AG10803 (cell line): ENCODE measurements at regions not wholly inside any gene's neighbourhood (a gene's known extent, or its start where the extent isn't known, plus 50 kb on each side); places are given as distances from the start of the nearest gene placed in this dataset.

Source experiments
- DNase-seq: peaks from one replicate; pipeline ENCODE4 v3.0.0; 2010; ENCODE audit warnings: low read depth
- H3K4me3 ChIP-seq: 2 replicates; pipeline ENCODE4 v1.5.1; 2011; ENCODE audit warnings: mild to moderate bottlenecking, low read length, control low read depth
- TF ChIP-seq, protein P1 (sequence below): conservative IDR thresholded peaks from 2 replicates; pipeline ENCODE4 v1.5.1; 2011; ENCODE audit warnings: mild to moderate bottlenecking, low read length, control low read depth, inconsistent platforms

GRCh38 chr2:37869304-37869703 lies 55.8 kb upstream of the RMDN2 start:
- TF ChIP-seq, protein P1, sequence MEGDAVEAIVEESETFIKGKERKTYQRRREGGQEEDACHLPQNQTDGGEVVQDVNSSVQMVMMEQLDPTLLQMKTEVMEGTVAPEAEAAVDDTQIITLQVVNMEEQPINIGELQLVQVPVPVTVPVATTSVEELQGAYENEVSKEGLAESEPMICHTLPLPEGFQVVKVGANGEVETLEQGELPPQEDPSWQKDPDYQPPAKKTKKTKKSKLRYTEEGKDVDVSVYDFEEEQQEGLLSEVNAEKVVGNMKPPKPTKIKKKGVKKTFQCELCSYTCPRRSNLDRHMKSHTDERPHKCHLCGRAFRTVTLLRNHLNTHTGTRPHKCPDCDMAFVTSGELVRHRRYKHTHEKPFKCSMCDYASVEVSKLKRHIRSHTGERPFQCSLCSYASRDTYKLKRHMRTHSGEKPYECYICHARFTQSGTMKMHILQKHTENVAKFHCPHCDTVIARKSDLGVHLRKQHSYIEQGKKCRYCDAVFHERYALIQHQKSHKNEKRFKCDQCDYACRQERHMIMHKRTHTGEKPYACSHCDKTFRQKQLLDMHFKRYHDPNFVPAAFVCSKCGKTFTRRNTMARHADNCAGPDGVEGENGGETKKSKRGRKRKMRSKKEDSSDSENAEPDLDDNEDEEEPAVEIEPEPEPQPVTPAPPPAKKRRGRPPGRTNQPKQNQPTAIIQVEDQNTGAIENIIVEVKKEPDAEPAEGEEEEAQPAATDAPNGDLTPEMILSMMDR, result no peak
- no peak for DNase-seq

DNA sequence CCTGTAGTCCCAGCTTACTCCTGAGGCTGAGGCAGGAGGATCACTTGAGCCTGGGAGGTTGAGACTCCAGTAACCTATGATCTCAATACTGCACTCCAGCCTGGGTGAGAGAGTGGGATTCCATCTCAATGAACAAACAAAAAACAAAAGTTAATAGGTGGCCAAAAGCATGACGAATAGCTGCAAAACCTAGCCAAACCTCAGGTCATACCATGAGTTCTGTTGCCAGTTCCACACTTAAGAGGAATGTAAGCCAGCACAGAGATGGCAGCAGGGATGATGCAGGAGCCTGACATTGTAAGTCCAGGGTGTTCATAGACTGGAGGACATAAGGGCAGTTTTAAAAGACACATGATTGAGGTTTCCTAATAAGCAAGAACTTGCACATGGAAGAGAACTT lies 55.3 kb upstream of the RMDN2 start:
- TF ChIP-seq, protein P1, result no peak
- DNase-seq, result peak; percentile 93
- no peak overlapping the region for H3K4me3 ChIP-seq

More at GRCh38 chr2:37869304-37869703, 55.8 kb upstream of the RMDN2 start:
- no peak overlapping the region for H3K4me3 ChIP-seq

DNA sequence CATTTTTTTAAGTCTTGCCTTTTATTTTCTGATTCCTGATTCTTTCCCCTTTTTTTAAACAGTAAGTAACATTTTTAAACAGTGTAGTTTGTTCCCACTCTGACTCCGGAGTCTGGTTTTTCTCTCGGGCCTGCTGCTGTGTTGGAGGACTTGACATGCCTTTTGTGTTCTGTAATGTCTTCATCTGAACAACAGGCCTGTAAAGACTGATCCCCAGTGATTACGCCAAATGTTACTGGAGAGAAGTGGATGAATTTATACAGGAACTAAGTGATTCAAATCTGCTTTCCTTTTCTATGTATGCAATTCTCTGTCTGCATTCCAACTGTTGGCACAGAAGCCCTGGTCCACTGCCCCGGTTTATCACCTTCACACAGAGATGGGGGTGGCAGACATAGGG lies 54.3 kb upstream of the RMDN2 start:
- TF ChIP-seq, protein P1, result no peak
- peak; percentile 53 for DNase-seq
- H3K4me3 ChIP-seq, result no peak overlapping the region

DNA sequence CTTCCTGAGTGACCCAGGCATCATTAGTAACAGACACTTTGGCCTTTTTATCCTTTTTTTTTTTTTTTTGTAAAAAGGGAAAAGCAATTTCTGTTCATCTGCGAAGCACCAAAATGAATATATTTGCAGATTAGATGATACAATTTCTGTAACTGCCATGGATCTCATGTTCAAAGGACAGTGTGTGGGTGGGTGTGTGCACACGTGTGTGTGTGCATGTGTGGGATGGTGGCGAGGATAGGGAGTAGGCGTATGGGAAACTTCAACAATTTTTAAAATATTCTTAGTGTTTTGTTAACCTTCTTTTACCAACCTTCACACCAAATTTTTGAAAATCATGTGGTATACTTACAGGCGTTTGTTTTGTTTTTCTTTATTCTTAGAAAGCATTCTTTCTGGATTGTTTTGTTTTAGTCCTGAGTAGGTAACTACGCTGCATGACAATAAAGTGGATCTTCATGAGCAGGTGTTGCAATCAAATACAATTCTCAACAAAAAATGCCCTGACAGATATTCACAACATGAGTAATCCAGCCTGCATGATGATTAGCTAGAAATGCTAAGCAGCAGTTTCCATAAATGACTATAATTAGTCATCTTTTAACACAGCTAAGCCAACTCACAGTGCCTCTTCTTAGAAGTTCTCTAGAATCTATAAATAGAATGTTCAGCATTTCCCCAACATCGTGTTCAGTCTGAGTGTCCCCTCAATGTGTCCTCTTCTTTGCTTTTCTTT lies 53.5 kb upstream of the RMDN2 start:
- DNase-seq, result peak; percentile 94
- TF ChIP-seq, protein P1, result no peak
- no peak overlapping the region for H3K4me3 ChIP-seq

- no peak for DNase-seq
- TF ChIP-seq, protein P1, result no peak
- H3K4me3 ChIP-seq, result no peak overlapping the region
These were observed 52.8 kb upstream of the RMDN2 start for GRCh38 chr2:37872192-37872750.

DNA sequence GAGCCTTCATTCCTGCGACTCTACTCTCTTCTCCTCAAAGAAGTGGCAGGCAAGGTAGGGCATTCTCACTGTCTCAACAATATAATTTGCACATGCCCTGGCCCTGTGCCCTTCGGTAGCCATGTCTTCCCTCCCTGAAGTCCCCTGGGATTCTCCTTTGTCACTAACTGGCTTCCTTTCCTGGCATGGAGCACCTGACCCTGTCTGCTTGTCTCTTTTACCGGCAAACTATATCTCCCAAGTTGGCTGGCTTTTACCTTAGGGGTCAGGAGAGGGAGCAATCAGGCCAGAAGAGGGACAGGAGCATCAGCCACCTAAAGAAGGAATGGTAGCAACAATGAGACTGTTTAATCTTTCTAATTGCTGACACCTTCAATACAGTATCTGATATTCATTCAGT lies 51.9 kb upstream of the RMDN2 start:
- TF ChIP-seq, protein P1, result no peak
- no peak overlapping the region for H3K4me3 ChIP-seq
- DNase-seq, result no peak

- TF ChIP-seq, protein P1, result no peak
- no peak for DNase-seq
- H3K4me3 ChIP-seq, result no peak overlapping the region
These were observed 51.2 kb upstream of the RMDN2 start for GRCh38 chr2:37873749-37874330.
